KG1 (cell line): ENCODE measurements at regions not wholly inside any gene's neighbourhood (a gene's known extent, or its start where the extent isn't known, plus 50 kb on each side); places are given as distances from the start of the nearest gene placed in this dataset.
"Not testable (repeated sequence)": the region's sequence is repeated elsewhere in the genome, so short reads cannot be mapped to it uniquely, and the experiment has no call there.

Experiments used
- DNase-seq: peaks from one replicate; lab custom pipeline; 2025; lab: John Stamatoyannopoulos, UW

GRCh38 chr6:115241373-115241772 is 819.3 kb downstream of the FRK start:
- no peak for DNase-seq

GRCh38 chr6:115221198-115221597 is 839.5 kb downstream of the FRK start:
- DNase-seq: no peak

- DNase-seq: no peak
Observed at GRCh38 chr6:115220551-115221159, 840.0 kb downstream of the FRK start.

- DNase-seq: no peak
Observed at GRCh38 chr6:115219645-115220044, 841.0 kb downstream of the FRK start.

GRCh38 chr6:115216835-115217234 is 843.9 kb downstream of the FRK start:
- no peak for DNase-seq

GRCh38 chr6:115214283-115214682 is 846.4 kb downstream of the FRK start:
- DNase-seq: no peak

- DNase-seq: no peak
Observed at GRCh38 chr6:115203381-115203780, 857.3 kb downstream of the FRK start.

GRCh38 chr6:115194981-115195638 is 852.3 kb upstream of the HS3ST5 start:
- DNase-seq: no peak

GRCh38 chr6:115191989-115192388 is 849.2 kb upstream of the HS3ST5 start:
- no peak for DNase-seq

GRCh38 chr6:115190534-115190933 is 847.7 kb upstream of the HS3ST5 start:
- DNase-seq: no peak

GRCh38 chr6:115175456-115175855 is 832.6 kb upstream of the HS3ST5 start:
- DNase-seq: not testable (repeated sequence)

GRCh38 chr6:115165912-115166311 is 823.1 kb upstream of the HS3ST5 start:
- not testable (repeated sequence) for DNase-seq

- no peak for DNase-seq
Observed at GRCh38 chr6:115159733-115160132, 816.9 kb upstream of the HS3ST5 start.

GRCh38 chr6:115137910-115138309 is 795.1 kb upstream of the HS3ST5 start:
- DNase-seq: no peak

- DNase-seq: no peak
Observed at GRCh38 chr6:115133790-115134189, 791.0 kb upstream of the HS3ST5 start.

- DNase-seq: no peak
Observed at GRCh38 chr6:115131709-115132490, 789.1 kb upstream of the HS3ST5 start.

GRCh38 chr6:115121513-115121912 is 778.7 kb upstream of the HS3ST5 start:
- not testable (repeated sequence) for DNase-seq

GRCh38 chr6:115120391-115120790 is 777.6 kb upstream of the HS3ST5 start:
- no peak for DNase-seq

GRCh38 chr6:115091461-115091860 is 748.6 kb upstream of the HS3ST5 start:
- no peak for DNase-seq

GRCh38 chr6:115078555-115078954 is 735.7 kb upstream of the HS3ST5 start:
- DNase-seq: no peak

GRCh38 chr6:115071962-115072361 is 729.1 kb upstream of the HS3ST5 start:
- DNase-seq: no peak

- no peak for DNase-seq
Observed at GRCh38 chr6:115067690-115068447, 725.0 kb upstream of the HS3ST5 start.
